ENCODE measurements at regions not wholly inside any gene's neighbourhood (a gene's known extent, or its start where the extent isn't known, plus 50 kb on each side); places are given as distances from the start of the nearest gene placed in this dataset.
A peak's percentile ranks its signal among the peaks of the same experiment; 100 is the strongest.

DNA sequence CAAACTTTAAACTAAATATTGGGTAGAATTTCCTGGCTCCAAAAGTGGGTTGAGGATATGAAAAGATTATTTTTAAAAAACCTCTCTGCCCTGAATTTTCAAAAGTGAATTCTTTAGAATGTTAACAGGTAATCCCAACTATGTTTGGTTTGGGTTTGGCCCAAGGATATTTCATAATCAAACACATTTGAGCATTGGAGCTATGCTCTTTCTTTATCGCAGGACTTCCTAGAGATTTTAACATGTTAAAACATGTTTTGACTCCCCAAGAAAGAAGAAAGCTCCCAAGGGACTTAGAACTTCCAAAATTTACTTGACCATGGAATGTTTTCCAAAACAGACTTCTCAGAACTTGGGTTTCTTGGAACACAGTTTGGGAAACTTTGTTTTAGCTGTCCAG, 75.6 kb upstream of the SYNPR start:
- no peak for FAIRE-seq

DNA sequence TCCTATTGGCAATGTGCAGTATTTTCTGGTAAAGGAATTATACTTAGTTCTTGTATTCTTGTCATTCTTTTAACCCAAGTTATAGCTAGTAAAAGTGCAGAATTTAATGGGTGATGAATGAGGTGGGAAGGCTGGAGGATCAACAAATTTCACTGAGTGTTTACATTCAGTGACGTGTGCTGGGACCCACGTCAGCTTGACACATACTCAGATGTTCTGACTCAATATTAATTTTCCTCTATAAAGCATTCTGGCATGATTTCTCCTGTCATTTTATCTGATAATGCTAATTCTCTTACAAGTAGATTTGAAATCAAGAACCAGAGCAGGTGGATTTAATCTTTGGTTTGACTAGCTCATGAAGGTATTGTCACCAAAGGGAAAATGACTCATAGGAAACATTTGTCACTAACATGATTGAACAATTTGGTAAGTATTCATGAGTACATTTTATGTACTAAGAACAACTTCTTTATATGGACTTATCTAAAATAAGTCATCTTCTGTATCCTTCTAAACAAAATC, 71.0 kb upstream of the SYNPR start:
- H3K27me3 ChIP-seq (ENCODE audit: control insufficient read depth in 1 of 2, insufficient read depth in 2 of 2, low read length in 2 of 2), result no peaks in the 10 kb centered on the region
- H3K9ac ChIP-seq (ENCODE audit: insufficient read depth, low read depth, low read length), result no peak overlapping the region
- H3K36me3 ChIP-seq (replicated peaks in 1 of 2; ENCODE audit: control insufficient read depth in 1 of 2, insufficient read depth in 2 of 2, low read length in 2 of 2), result no peaks in the 10 kb centered on the region
- H3K27ac ChIP-seq (ENCODE audit: extremely low read length, insufficient read depth, low read length), result no peak overlapping the region
- no peak for DNase-seq (ENCODE audit: low spot score)
- WGBS (ENCODE audit: low lambda C conversion rate), result 0% methylated on average over 2 of the region's 2 CpGs
- ChIA-PET POLR2A (no interaction called here), CTCF (ENCODE audit: low intra/inter-chr PET ratio, low total read pairs) (no interaction called here)
- H2AFZ ChIP-seq (ENCODE audit: low read length), result no peak overlapping the region
- no peak overlapping the region for H3K4me2 ChIP-seq (ENCODE audit: low read depth, low read length)
- no TSS peak for BruUV-seq (replicated peaks)
- H3K4me1 ChIP-seq (ENCODE audit: insufficient read depth, low read length), result no peaks in the 10 kb centered on the region
- no peaks in the 10 kb centered on the region for H3K9me3 ChIP-seq (ENCODE audit: low read length)
- H3K79me2 ChIP-seq (ENCODE audit: insufficient read depth, low read length), result no peaks in the 10 kb centered on the region
- intact Hi-C loops (cut with micrococcal nuclease; ENCODE audit: unreplicated experiment), result no loop called here
- ATAC-seq, result no peak
- in situ Hi-C loops (cut with HindIII; ENCODE audit: extremely low pct_ligation_motif_present, low pct_unique_long_range_greater_than_20kb), result no loop called here
- FAIRE-seq, result no peak
- H3K4me3 ChIP-seq (replicated peaks in 1 of 3; ENCODE audit: insufficient read depth in 1 of 3, low read depth in 2 of 3, low read length in 3 of 3), result no peak overlapping the region
- no peaks in the 10 kb centered on the region for H4K20me1 ChIP-seq (ENCODE audit: insufficient read depth, low read length)
- TF ChIP-seq, protein P1, sequence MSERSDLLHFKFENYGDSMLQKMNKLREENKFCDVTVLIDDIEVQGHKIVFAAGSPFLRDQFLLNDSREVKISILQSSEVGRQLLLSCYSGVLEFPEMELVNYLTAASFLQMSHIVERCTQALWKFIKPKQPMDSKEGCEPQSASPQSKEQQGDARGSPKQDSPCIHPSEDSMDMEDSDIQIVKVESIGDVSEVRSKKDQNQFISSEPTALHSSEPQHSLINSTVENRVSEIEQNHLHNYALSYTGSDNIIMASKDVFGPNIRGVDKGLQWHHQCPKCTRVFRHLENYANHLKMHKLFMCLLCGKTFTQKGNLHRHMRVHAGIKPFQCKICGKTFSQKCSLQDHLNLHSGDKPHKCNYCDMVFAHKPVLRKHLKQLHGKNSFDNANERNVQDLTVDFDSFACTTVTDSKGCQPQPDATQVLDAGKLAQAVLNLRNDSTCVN (CRISPR knock-in tag; IDR thresholded peaks at IDR 0.05; ENCODE audit: borderline replicate concordance), result no peak
- peak; percentile 52 for TF ChIP-seq CREB1 (IDR thresholded peaks at IDR 0.05)
- no peak for TF ChIP-seq CREB1 (CRISPR knock-in tag; IDR thresholded peaks at IDR 0.05)
- no peak for TF ChIP-seq KLF16 (CRISPR knock-in tag; IDR thresholded peaks at IDR 0.05)
- TF ChIP-seq ATF1 (CRISPR knock-in tag; IDR thresholded peaks at IDR 0.05), result no peak
- no peak for TF ChIP-seq ZBTB21 (CRISPR knock-in tag; IDR thresholded peaks at IDR 0.05)

More for the DNA sequence above, 75.6 kb upstream of the SYNPR start:
- TF ChIP-seq KLF13 (CRISPR knock-in tag; IDR thresholded peaks at IDR 0.05) (no peak), ARNT2 (CRISPR knock-in tag; IDR thresholded peaks at IDR 0.05; ENCODE audit: low read depth) (no peak), TARDBP (CRISPR knock-in tag; IDR thresholded peaks at IDR 0.05) (no peak)
- H2AFZ ChIP-seq (ENCODE audit: low read length), result no peak overlapping the region
- in situ Hi-C loops (cut with HindIII; ENCODE audit: extremely low pct_ligation_motif_present, low pct_unique_long_range_greater_than_20kb), result no loop called here
- no peaks in the 10 kb centered on the region for H3K79me2 ChIP-seq (ENCODE audit: insufficient read depth, low read length)
- ATAC-seq, result no peak
- H3K9me3 ChIP-seq (ENCODE audit: low read length), result no peaks in the 10 kb centered on the region
- H3K27me3 ChIP-seq (ENCODE audit: control insufficient read depth in 1 of 2, insufficient read depth in 2 of 2, low read length in 2 of 2), result no peaks in the 10 kb centered on the region
- CTCF ChIA-PET (ENCODE audit: low intra/inter-chr PET ratio, low total read pairs), result no interaction called here
- no peak for DNase-seq (ENCODE audit: low spot score)
- no TSS peak for BruUV-seq (replicated peaks)
- H3K4me2 ChIP-seq (ENCODE audit: low read depth, low read length), result no peak overlapping the region
- no peak overlapping the region for H3K27ac ChIP-seq (ENCODE audit: extremely low read length, insufficient read depth, low read length)
- H3K4me1 ChIP-seq (ENCODE audit: insufficient read depth, low read length), result no peaks in the 10 kb centered on the region
- no peaks in the 10 kb centered on the region for H3K36me3 ChIP-seq (replicated peaks in 1 of 2; ENCODE audit: control insufficient read depth in 1 of 2, insufficient read depth in 2 of 2, low read length in 2 of 2)
- intact Hi-C loops (cut with micrococcal nuclease; ENCODE audit: unreplicated experiment), result no loop called here
- H4K20me1 ChIP-seq (ENCODE audit: insufficient read depth, low read length), result no peaks in the 10 kb centered on the region
- no peak overlapping the region for H3K4me3 ChIP-seq (replicated peaks in 1 of 3; ENCODE audit: insufficient read depth in 1 of 3, low read depth in 2 of 3, low read length in 3 of 3)
- WGBS (ENCODE audit: low lambda C conversion rate), result 0% methylated on average over 1 of the region's 1 CpG
- H3K9ac ChIP-seq (ENCODE audit: insufficient read depth, low read depth, low read length), result no peak overlapping the region
- POLR2A ChIA-PET, result no interaction called here
